ENCODE measurements at regions not wholly inside any gene's neighbourhood (a gene's known extent, or its start where the extent isn't known, plus 50 kb on each side); places are given as distances from the start of the nearest gene placed in this dataset.

GRCh38 chr2:225340923-225341322 is 58.6 kb upstream of the NYAP2 start:
- Histone ChIP-seq H4K20me1 (ENCODE audit: control insufficient read depth, extremely low read depth, insufficient read depth, low read length) (no peaks in the 10 kb centered on the region), H3K27me3 (ENCODE audit: control insufficient read depth, extremely low read depth, insufficient read depth, low read length) (peaks cover 3% of the 10 kb centered on the region), H3K79me2 (ENCODE audit: control insufficient read depth, insufficient read depth, low read length) (no peaks in the 10 kb centered on the region), H3K4me3 (ENCODE audit: control insufficient read depth in 2 of 3, extremely low read depth in 1 of 3, insufficient read depth in 2 of 3, low read depth in 1 of 3, low read length in 3 of 3) (no peak overlapping the region), H2AFZ (ENCODE audit: control insufficient read depth, low read length) (no peak overlapping the region), H3K9me1 (ENCODE audit: control insufficient read depth, extremely low read depth, insufficient read depth, low read length) (no peaks in the 10 kb centered on the region), H3K4me1 (ENCODE audit: control insufficient read depth, extremely low read depth, insufficient read depth, low read length) (no peaks in the 10 kb centered on the region), H3K27ac (ENCODE audit: control insufficient read depth, insufficient read depth, low read length) (no peak overlapping the region), H3K9me3 (ENCODE audit: control insufficient read depth, low read depth, low read length) (no peaks in the 10 kb centered on the region), H3K9ac (ENCODE audit: control insufficient read depth, extremely low read depth, insufficient read depth, low read length) (no peak overlapping the region), H3K4me2 (ENCODE audit: control insufficient read depth, extremely low read depth, insufficient read depth, low read depth, low read length) (no peak overlapping the region), H3K36me3 (ENCODE audit: control insufficient read depth in 2 of 2, extremely low read depth in 1 of 2, insufficient read depth in 2 of 2, low read length in 2 of 2) (no peaks in the 10 kb centered on the region)
- FAIRE-seq = no peak
- TF ChIP-seq EZH2 (IDR thresholded peaks at IDR 0.05; ENCODE audit: low read length) (no peak), CTCF (optimal IDR thresholded peaks at IDR 0.05 in 1 of 3, IDR thresholded peaks at IDR 0.05 in 1 of 3, conservative IDR thresholded peaks at IDR 0.05 in 1 of 3; ENCODE audit: extremely low read depth in 1 of 3, insufficient read depth in 2 of 3, low read length in 3 of 3) (no peak)
- no peak for DNase-seq (ENCODE audit: low read depth, low spot score)
- dilution Hi-C loops (cut with MboI; ENCODE audit: extremely low pct_ligation_motif_present, low sequenced_read_pairs) = no loop called here

- no peak overlapping the region for H3K9ac ChIP-seq (ENCODE audit: control insufficient read depth, extremely low read depth, insufficient read depth, low read length)
- no peaks in the 10 kb centered on the region for H3K36me3 ChIP-seq (ENCODE audit: control insufficient read depth in 2 of 2, extremely low read depth in 1 of 2, insufficient read depth in 2 of 2, low read length in 2 of 2)
- no peak overlapping the region for H3K4me3 ChIP-seq (ENCODE audit: control insufficient read depth in 2 of 3, extremely low read depth in 1 of 3, insufficient read depth in 2 of 3, low read depth in 1 of 3, low read length in 3 of 3)
- no peaks in the 10 kb centered on the region for H4K20me1 ChIP-seq (ENCODE audit: control insufficient read depth, extremely low read depth, insufficient read depth, low read length)
- H2AFZ ChIP-seq (ENCODE audit: control insufficient read depth, low read length) = no peak overlapping the region
- TF ChIP-seq EZH2 (IDR thresholded peaks at IDR 0.05; ENCODE audit: low read length) = no peak
- TF ChIP-seq CTCF (optimal IDR thresholded peaks at IDR 0.05 in 1 of 3, IDR thresholded peaks at IDR 0.05 in 1 of 3, conservative IDR thresholded peaks at IDR 0.05 in 1 of 3; ENCODE audit: extremely low read depth in 1 of 3, insufficient read depth in 2 of 3, low read length in 3 of 3) = no peak
- DNase-seq (ENCODE audit: low read depth, low spot score) = no peak
- H3K4me2 ChIP-seq (ENCODE audit: control insufficient read depth, extremely low read depth, insufficient read depth, low read depth, low read length) = no peak overlapping the region
- H3K27me3 ChIP-seq (ENCODE audit: control insufficient read depth, extremely low read depth, insufficient read depth, low read length) = peaks cover 3% of the 10 kb centered on the region
- no peaks in the 10 kb centered on the region for H3K79me2 ChIP-seq (ENCODE audit: control insufficient read depth, insufficient read depth, low read length)
- no peak for FAIRE-seq
- dilution Hi-C loops (cut with MboI; ENCODE audit: extremely low pct_ligation_motif_present, low sequenced_read_pairs) = no loop called here
- no peaks in the 10 kb centered on the region for H3K9me1 ChIP-seq (ENCODE audit: control insufficient read depth, extremely low read depth, insufficient read depth, low read length)
- no peaks in the 10 kb centered on the region for H3K9me3 ChIP-seq (ENCODE audit: control insufficient read depth, low read depth, low read length)
- H3K4me1 ChIP-seq (ENCODE audit: control insufficient read depth, extremely low read depth, insufficient read depth, low read length) = no peaks in the 10 kb centered on the region
- H3K27ac ChIP-seq (ENCODE audit: control insufficient read depth, insufficient read depth, low read length) = no peak overlapping the region
These were observed 62.3 kb upstream of the NYAP2 start for GRCh38 chr2:225337183-225337582.

All from keratinocyte (primary cell).